Mesothelial cell of epicardium (in vitro differentiated cells): ENCODE measurements at regions not wholly inside any gene's neighbourhood (a gene's known extent, or its start where the extent isn't known, plus 50 kb on each side); places are given as distances from the start of the nearest gene placed in this dataset.

ENCODE experiments used
- DNase-seq, 2 experiments: peaks; one replicate each; pipeline ENCODE4 v3.0.0; 2021; ENCODE audit warnings: low spot score in 2 of 2; ENCODE audit not compliant: unreplicated experiment in 2 of 2
- H3K27ac Mint-ChIP-seq: 2 replicates; pipeline ENCODE4 v1.8.0; 2021; ENCODE audit warnings: mixed read lengths
- H3K27me3 Mint-ChIP-seq: 2 replicates; pipeline ENCODE4 v1.8.0; 2021; ENCODE audit warnings: low read depth, mixed read lengths
- H3K36me3 Mint-ChIP-seq: 2 replicates; pipeline ENCODE4 v1.8.0; 2021; ENCODE audit warnings: mixed read lengths
- H3K4me1 Mint-ChIP-seq: 2 replicates; pipeline ENCODE4 v1.8.0; 2021; ENCODE audit warnings: mixed read lengths
- H3K4me3 Mint-ChIP-seq: 2 replicates; pipeline ENCODE4 v1.8.0; 2021; ENCODE audit warnings: mild to moderate bottlenecking, moderate library complexity, mixed read lengths
- H3K9me3 Mint-ChIP-seq: 2 replicates; pipeline ENCODE4 v1.8.0; 2021; ENCODE audit warnings: mixed read lengths
- CTCF ChIP-seq: fragments of 200-600 bp; sonication (generic); IDR thresholded peaks from one replicate; pipeline ENCODE4 v1.5.0; 2021; ENCODE audit warnings: antibody characterized with exemption; ENCODE audit not compliant: unreplicated experiment

- no peaks in the 10 kb centered on the region for H3K9me3 Mint-ChIP-seq
- no peaks in the 10 kb centered on the region for H3K36me3 Mint-ChIP-seq
- H3K27me3 Mint-ChIP-seq: no peaks in the 10 kb centered on the region
- DNase-seq: no peak
- H3K4me3 Mint-ChIP-seq: no peak overlapping the region
- TF ChIP-seq CTCF: no peak
- H3K4me1 Mint-ChIP-seq: peaks cover 3% of the 10 kb centered on the region
- H3K27ac Mint-ChIP-seq: no peak overlapping the region
Observed at GRCh38 chr6:122136386-122136785, 263.1 kb upstream of the HSF2 start.

GRCh38 chr6:122140031-122140430, 259.4 kb upstream of the HSF2 start:
- H3K36me3 Mint-ChIP-seq: no peaks in the 10 kb centered on the region
- no peak for TF ChIP-seq CTCF
- no peaks in the 10 kb centered on the region for H3K9me3 Mint-ChIP-seq

DNA sequence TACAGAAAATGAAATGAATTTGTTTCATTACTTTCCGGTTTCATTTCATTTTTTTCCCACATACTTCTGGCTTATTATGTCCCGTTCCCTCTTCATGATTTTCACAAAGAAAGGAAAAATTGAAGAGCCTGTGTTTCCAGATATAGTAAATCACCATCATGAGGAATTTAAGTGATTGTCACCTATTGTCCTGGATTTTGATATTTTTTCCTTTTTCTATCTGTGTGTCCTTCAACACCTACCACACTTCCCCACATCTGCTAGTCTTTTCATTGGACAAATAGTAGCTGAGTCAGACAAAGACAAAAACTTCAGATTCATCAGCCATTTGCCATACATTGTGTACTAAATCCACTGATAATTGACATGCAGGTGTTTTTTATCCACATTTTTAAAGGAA, 258.2 kb upstream of the HSF2 start:
- Mint-ChIP-seq H3K9me3 (no peaks in the 10 kb centered on the region), H3K27me3 (no peaks in the 10 kb centered on the region), H3K36me3 (no peaks in the 10 kb centered on the region), H3K27ac (no peak overlapping the region), H3K4me1 (peaks cover 16% of the 10 kb centered on the region), H3K4me3 (no peak overlapping the region)
- TF ChIP-seq CTCF: no peak
- no peak for DNase-seq

More at GRCh38 chr6:122140031-122140430, 259.4 kb upstream of the HSF2 start:
- Mint-ChIP-seq H3K4me1 (peaks cover 12% of the 10 kb centered on the region), H3K27me3 (no peaks in the 10 kb centered on the region), H3K27ac (peak overlapping the region; percentile 50), H3K4me3 (no peak overlapping the region)
- DNase-seq: no peak

- no peak overlapping the region for H3K27ac Mint-ChIP-seq
- no peaks in the 10 kb centered on the region for H3K36me3 Mint-ChIP-seq
- H3K4me3 Mint-ChIP-seq: no peak overlapping the region
- H3K27me3 Mint-ChIP-seq: no peaks in the 10 kb centered on the region
- H3K4me1 Mint-ChIP-seq: peaks cover 18% of the 10 kb centered on the region
- no peaks in the 10 kb centered on the region for H3K9me3 Mint-ChIP-seq
- DNase-seq: no peak
- no peak for TF ChIP-seq CTCF
Observed at GRCh38 chr6:122143813-122144601, 255.4 kb upstream of the HSF2 start.

GRCh38 chr6:122145246-122145645, 254.2 kb upstream of the HSF2 start:
- Mint-ChIP-seq H3K27ac (no peak overlapping the region), H3K4me1 (peaks cover 15% of the 10 kb centered on the region), H3K36me3 (no peaks in the 10 kb centered on the region), H3K27me3 (no peaks in the 10 kb centered on the region), H3K9me3 (no peaks in the 10 kb centered on the region), H3K4me3 (no peak overlapping the region)
- DNase-seq: no peak
- no peak for TF ChIP-seq CTCF
